ENCODE measurements at regions not wholly inside any gene's neighbourhood (a gene's known extent, or its start where the extent isn't known, plus 50 kb on each side); places are given as distances from the start of the nearest gene placed in this dataset.

- no peak for TF ChIP-seq CTCF (conservative IDR thresholded peaks at IDR 0.05; ENCODE audit: low read depth, low read length)
- TF ChIP-seq EZH2 (IDR thresholded peaks at IDR 0.05; ENCODE audit: low read length, unreplicated experiment): no peak
- TF ChIP-seq EZH2phosphoT487 (IDR thresholded peaks at IDR 0.05; ENCODE audit: borderline replicate concordance, low read length): no peak
Measured at GRCh38 chr1:98028800-98029199, 108.0 kb upstream of the DPYD start.
